NT2/D1 (cell line): ENCODE measurements at regions not wholly inside any gene's neighbourhood (a gene's known extent, or its start where the extent isn't known, plus 50 kb on each side); places are given as distances from the start of the nearest gene placed in this dataset.

Source experiments
- SUZ12 ChIP-seq: IDR thresholded peaks from 2 replicates; pipeline ENCODE4 v1.6.1; 2011; ENCODE audit not compliant: insufficient read length, insufficient read depth; ENCODE audit errors: extremely low read depth
- ZNF274 ChIP-seq: IDR thresholded peaks from 2 replicates; pipeline ENCODE4 v1.6.1; 2011; ENCODE audit warnings: mild to moderate bottlenecking, low read depth, low read length

DNA sequence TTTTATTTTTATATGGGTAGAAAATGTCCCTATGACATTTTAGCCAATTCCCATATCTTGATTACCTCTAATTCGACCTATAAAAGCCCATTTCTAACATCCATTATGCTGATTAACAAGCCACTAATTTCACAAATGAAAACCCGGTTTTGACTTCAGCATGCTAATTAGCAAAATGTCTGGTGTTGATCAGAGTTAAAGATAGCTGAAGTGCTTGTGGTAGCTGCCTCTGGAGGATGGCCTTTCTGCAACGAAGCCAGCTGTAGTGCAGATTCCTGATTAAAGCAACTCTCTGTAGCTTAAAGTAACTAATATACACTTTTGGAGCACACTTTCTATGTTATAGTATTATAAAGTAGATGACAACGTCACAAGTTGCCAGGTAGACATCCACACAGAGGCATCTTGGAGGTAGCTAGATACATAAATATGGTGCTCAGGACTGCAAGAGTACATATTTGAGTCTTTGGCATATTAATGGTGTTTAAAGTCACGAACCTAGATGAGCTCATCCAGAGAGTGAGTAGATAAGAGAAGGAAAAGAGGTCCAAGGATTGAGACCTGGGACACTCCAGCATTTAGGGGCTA is 239.5 kb downstream of the BRINP2 start:
- TF ChIP-seq ZNF274, result no peak
- TF ChIP-seq SUZ12, result no peak
